Neural cell (in vitro differentiated cells): ENCODE measurements at regions not wholly inside any gene's neighbourhood (a gene's known extent, or its start where the extent isn't known, plus 50 kb on each side); places are given as distances from the start of the nearest gene placed in this dataset.

Experiments used
- H2AFZ ChIP-seq: fragments of 200-600, 300-800 bp; sonication (generic), shearing (Covaris generic); 2 replicates; pipeline ENCODE4 v1.6.0; 2014; ENCODE audit warnings: low read depth, mild to moderate bottlenecking, antibody characterized with exemption, low read length, moderate library complexity
- H3F3A ChIP-seq: fragments of 200-600 bp; shearing (Covaris generic); 2 replicates; pipeline ENCODE4 v1.6.1; 2016; ENCODE audit warnings: mild to moderate bottlenecking, moderate library complexity, mixed read lengths, antibody characterized with exemption, low read length; ENCODE audit not compliant: insufficient read depth, poor library complexity, severe bottlenecking
- H3K27ac ChIP-seq: fragments of 200-600, 300-800 bp; sonication (generic), shearing (Covaris generic); 2 replicates; pipeline ENCODE4 v1.5.1; 2014; ENCODE audit warnings: mild to moderate bottlenecking, low read length, moderate library complexity
- H3K27me3 ChIP-seq: fragments of 300-800, 200-600 bp; sonication (generic), shearing (Covaris generic); 2 replicates; pipeline ENCODE4 v1.6.0; 2014; ENCODE audit warnings: mild to moderate bottlenecking, low read depth, low read length, moderate library complexity; ENCODE audit not compliant: insufficient read depth
- H3K36me3 ChIP-seq: fragments of 300-800, 200-600 bp; sonication (generic), shearing (Covaris generic); 2 replicates; pipeline ENCODE4 v1.5.1; 2014; ENCODE audit warnings: mild to moderate bottlenecking, antibody characterized with exemption, low read length, moderate library complexity; ENCODE audit not compliant: insufficient read depth
- H3K4me2 ChIP-seq: fragments of 300-800, 200-600 bp; sonication (generic), shearing (Covaris generic); 2 replicates; pipeline ENCODE4 v1.6.0; 2014; ENCODE audit warnings: mild to moderate bottlenecking, low read length
- H3K4me3 ChIP-seq: fragments of 300-800, 200-600 bp; sonication (generic), shearing (Covaris generic); 2 replicates; pipeline ENCODE4 v1.5.1; 2014; ENCODE audit warnings: mild to moderate bottlenecking, low read length, moderate library complexity
- H3K79me2 ChIP-seq: fragments of 200-600 bp; shearing (Covaris generic); replicated peaks from 2 replicates; pipeline ENCODE4 v1.6.0; 2014; ENCODE audit warnings: mild to moderate bottlenecking, low read length, moderate library complexity; ENCODE audit not compliant: insufficient read depth
- H3K9ac ChIP-seq: fragments of 300-800, 200-600 bp; sonication (generic), shearing (Covaris generic); 2 replicates; pipeline ENCODE4 v1.6.1; 2016; ENCODE audit warnings: mild to moderate bottlenecking, low read length, mixed read lengths
- H3K9me2 ChIP-seq: fragments of 200-600 bp; shearing (Covaris generic); 2 replicates; pipeline ENCODE4 v1.6.1; 2016; ENCODE audit warnings: mild to moderate bottlenecking, low read length, mixed read lengths; ENCODE audit not compliant: insufficient read depth
- H3K9me3 ChIP-seq: fragments of 200-600, 300-800 bp; sonication (generic), shearing (Covaris generic); 2 replicates; pipeline ENCODE4 v1.6.1; 2016; ENCODE audit warnings: mild to moderate bottlenecking, mixed run types, low read length, moderate library complexity, mixed read lengths
- H4K20me1 ChIP-seq: fragments of 200-600 bp; shearing (Covaris generic); 2 replicates; pipeline ENCODE4 v1.6.1; 2016; ENCODE audit warnings: mild to moderate bottlenecking, mixed run types; ENCODE audit not compliant: insufficient read depth
- CTCF ChIP-seq: fragments of 450-650 bp; IDR thresholded peaks from 2 replicates; pipeline ENCODE4 v1.5.1; 2014; ENCODE audit warnings: antibody characterized with exemption, mild to moderate bottlenecking, moderate library complexity; ENCODE audit not compliant: poor library complexity, severe bottlenecking
- EP300 ChIP-seq: fragments of 450-650 bp; conservative IDR thresholded peaks from 2 replicates; pipeline ENCODE4 v1.6.1; 2014; ENCODE audit warnings: antibody characterized with exemption, mild to moderate bottlenecking, moderate library complexity; ENCODE audit not compliant: poor library complexity, severe bottlenecking
- EZH2 ChIP-seq: fragments of 200-600, 300-800 bp; shearing (Covaris generic), sonication (generic); IDR thresholded peaks from 2 replicates; pipeline ENCODE4 v1.6.1; 2014; ENCODE audit warnings: antibody characterized with exemption, low read length, borderline replicate concordance, mild to moderate bottlenecking; ENCODE audit not compliant: insufficient read depth, poor library complexity, severe bottlenecking
- MXI1 ChIP-seq: fragments of 450-650 bp; conservative IDR thresholded peaks from 2 replicates; pipeline ENCODE4 v1.6.1; 2014; ENCODE audit warnings: antibody characterized with exemption, mild to moderate bottlenecking; ENCODE audit not compliant: poor library complexity, severe bottlenecking
- POLR2AphosphoS5 ChIP-seq: IDR thresholded peaks from 2 replicates; pipeline ENCODE4 v1.6.1; 2012
- RAD21 ChIP-seq: fragments of 450-650 bp; conservative IDR thresholded peaks from 2 replicates; pipeline ENCODE4 v1.6.1; 2014; ENCODE audit warnings: antibody characterized with exemption, mild to moderate bottlenecking, moderate library complexity
- REST ChIP-seq: IDR thresholded peaks from 2 replicates; pipeline ENCODE4 v1.6.1; 2012; ENCODE audit warnings: borderline replicate concordance
- SMC3 ChIP-seq: fragments of 450-650 bp; conservative IDR thresholded peaks from 2 replicates; pipeline ENCODE4 v1.6.1; 2014; ENCODE audit warnings: antibody characterized with exemption, mild to moderate bottlenecking, moderate library complexity; ENCODE audit not compliant: poor library complexity
- TAF1 ChIP-seq: IDR thresholded peaks from 2 replicates; pipeline ENCODE4 v1.6.1; 2012; ENCODE audit warnings: low read depth

- Histone ChIP-seq H4K20me1 (no peaks in the 10 kb centered on the region), H3K9ac (no peak overlapping the region), H3K9me2 (no peaks in the 10 kb centered on the region), H3F3A (no peaks in the 10 kb centered on the region), H3K4me3 (no peak overlapping the region), H3K79me2 (no peaks in the 10 kb centered on the region), H3K27ac (no peak overlapping the region), H3K27me3 (no peaks in the 10 kb centered on the region), H3K36me3 (no peaks in the 10 kb centered on the region), H3K9me3 (no peaks in the 10 kb centered on the region), H3K4me2 (no peak overlapping the region), H2AFZ (no peak overlapping the region)
- no peak for TF ChIP-seq REST
- TF ChIP-seq MXI1 = no peak
- TF ChIP-seq SMC3 = no peak
- TF ChIP-seq CTCF = no peak
- no peak for TF ChIP-seq EZH2
- TF ChIP-seq POLR2AphosphoS5 = no peak
- TF ChIP-seq EP300 = no peak
- no peak for TF ChIP-seq RAD21
- TF ChIP-seq TAF1 = no peak
These were observed 72.8 kb upstream of the MC4R start for GRCh38 chr18:60445341-60445740.

- H3K9me2 ChIP-seq = no peaks in the 10 kb centered on the region
These were observed 74.2 kb upstream of the MC4R start for GRCh38 chr18:60446821-60447220.

More at GRCh38 chr18:60446821-60447220, 74.2 kb upstream of the MC4R start:
- no peaks in the 10 kb centered on the region for H4K20me1 ChIP-seq
- no peak overlapping the region for H3K4me2 ChIP-seq
- TF ChIP-seq SMC3 = no peak
- no peak for TF ChIP-seq EZH2
- no peak for TF ChIP-seq CTCF
- no peak for TF ChIP-seq POLR2AphosphoS5
- TF ChIP-seq EP300 = no peak
- TF ChIP-seq TAF1 = no peak
- no peak for TF ChIP-seq RAD21
- TF ChIP-seq REST = no peak
- TF ChIP-seq MXI1 = no peak
- no peak overlapping the region for H2AFZ ChIP-seq
- H3K36me3 ChIP-seq = no peaks in the 10 kb centered on the region
- no peaks in the 10 kb centered on the region for H3K79me2 ChIP-seq
- H3K27me3 ChIP-seq = no peaks in the 10 kb centered on the region
- H3K9me3 ChIP-seq = no peaks in the 10 kb centered on the region
- no peak overlapping the region for H3K27ac ChIP-seq
- no peak overlapping the region for H3K9ac ChIP-seq
- H3F3A ChIP-seq = no peaks in the 10 kb centered on the region
- no peak overlapping the region for H3K4me3 ChIP-seq
